Esophagus squamous epithelium (tissue), 5 donors: ENCODE measurements at regions not wholly inside any gene's neighbourhood (a gene's known extent, or its start where the extent isn't known, plus 50 kb on each side); places are given as distances from the start of the nearest gene placed in this dataset.
A peak's percentile ranks its signal among the peaks of the same experiment; 100 is the strongest.

Experiments used
- DNase-seq: peaks from one replicate; lab custom pipeline; 2025; lab: John Stamatoyannopoulos, UW
- H3K27ac ChIP-seq, 4 donors: fragments of 200-600 bp; sonication (generic); one replicate each; pipeline ENCODE4 v1.5.1; 2016 to 2019; ENCODE audit warnings: mild to moderate bottlenecking in 1 of 4
- H3K27me3 ChIP-seq, 4 donors: fragments of 200-600 bp; sonication (generic); 1 replicate in 3 of 4; 2 replicates in 1 of 4; pipeline versions ENCODE4 v1.5.1 to v1.6.0; 2017 to 2021; ENCODE audit warnings: antibody characterized with exemption in 1 of 4
- H3K36me3 ChIP-seq, 3 donors: fragments of 200-600 bp; sonication (generic); one replicate each; pipeline ENCODE4 v1.5.1; 2016 to 2019
- H3K4me1 ChIP-seq, 3 donors: fragments of 200-600 bp; sonication (generic); one replicate each; pipeline ENCODE4 v1.5.1; 2017 to 2019
- H3K4me3 ChIP-seq, 4 donors: fragments of 200-600 bp; sonication (generic); 1 replicate in 3 of 4; 2 replicates in 1 of 4; pipeline ENCODE4 v1.5.1; 2016 to 2019; ENCODE audit warnings: mild to moderate bottlenecking in 2 of 4, moderate library complexity in 1 of 4
- H3K9me3 ChIP-seq, 3 donors: fragments of 200-600 bp; sonication (generic); one replicate each; pipeline ENCODE4 v1.5.1; 2016 to 2019
- CTCF ChIP-seq, 6 experiments: fragments of 450-650 bp in 4 of 6; fragments of 200-600 bp in 2 of 6; sonication (generic) in 2 of 6; IDR thresholded peaks; one replicate each; pipeline ENCODE4 v1.5.1; 2016 to 2019; ENCODE audit warnings: antibody characterized with exemption in 6 of 6, mild to moderate bottlenecking in 4 of 6, moderate library complexity in 4 of 6
- POLR2A ChIP-seq, 4 donors: fragments of 450-650 bp; IDR thresholded peaks; one replicate each; pipeline ENCODE4 v1.6.1; 2017; ENCODE audit warnings: antibody characterized with exemption in 4 of 4, mild to moderate bottlenecking in 4 of 4, moderate library complexity in 3 of 4
- WGBS, 2 donors: methylation state at CpG; one replicate each; pipeline ENCODE4 v1.1.5; 2018; 5-methylcytosine and 5-hydroxymethylcytosine counted together
- intact Hi-C: fragments of 100-400 bp; cut with DNase I; formaldehyde crosslinking; loops from one replicate; pipeline ENCODE4 v1.15.0; 2022
- donor health status: DM: yes; HTN: yes; CAD: no.

GRCh38 chr12:84542289-84542688, 370.3 kb downstream of the SLC6A15 start:
- TF ChIP-seq POLR2A (IDR thresholded peaks at IDR 0.05), result no peak
- TF ChIP-seq CTCF (IDR thresholded peaks at IDR 0.05), result no peak
- no peak overlapping the region for H3K4me3 ChIP-seq
- DNase-seq, result no peak
- no peaks in the 10 kb centered on the region for H3K9me3 ChIP-seq
- no peaks in the 10 kb centered on the region for H3K36me3 ChIP-seq
- no peak overlapping the region for H3K27ac ChIP-seq
- no peaks in the 10 kb centered on the region for H3K27me3 ChIP-seq
- H3K4me1 ChIP-seq, result no peaks in the 10 kb centered on the region
- intact Hi-C loops, result no loop called here

DNA sequence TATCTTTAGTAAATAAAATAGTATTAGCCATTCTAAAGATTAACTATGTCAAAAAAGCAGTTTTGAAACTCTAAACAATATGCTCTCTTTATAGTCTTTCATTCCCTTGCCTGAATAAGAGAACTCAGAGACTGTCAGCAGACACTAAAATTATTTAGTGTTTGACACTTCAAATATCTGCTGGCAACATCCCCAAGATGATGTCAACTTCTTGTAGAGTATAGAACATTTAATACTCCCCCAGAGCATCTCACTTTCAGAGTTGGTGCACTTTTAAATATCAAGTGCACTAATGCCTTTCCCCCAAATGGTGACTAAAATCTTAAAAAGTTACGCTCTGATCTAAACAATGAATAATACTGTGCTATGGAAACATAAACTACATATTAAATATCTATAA, 374.9 kb downstream of the SLC6A15 start:
- no peaks in the 10 kb centered on the region for H3K9me3 ChIP-seq
- intact Hi-C loops, result no loop called here

GRCh38 chr12:84512751-84513150, 399.8 kb downstream of the SLC6A15 start:
- intact Hi-C loops, result no loop called here
- no peaks in the 10 kb centered on the region for H3K36me3 ChIP-seq
- TF ChIP-seq POLR2A (IDR thresholded peaks at IDR 0.05) (no peak), CTCF (IDR thresholded peaks at IDR 0.05) (no peak)
- WGBS, 2 donors, result 50 to 68% methylated on average over 2 of the region's 2 CpGs
- H3K27ac ChIP-seq, result no peak overlapping the region
- H3K9me3 ChIP-seq, result no peaks in the 10 kb centered on the region
- no peak for DNase-seq
- peaks cover 4 to 20% (median 11%) of the 10 kb centered on the region in 3 donors for H3K4me1 ChIP-seq
- H3K27me3 ChIP-seq, result no peaks in the 10 kb centered on the region
- no peak overlapping the region for H3K4me3 ChIP-seq

More for the DNA sequence above, 374.9 kb downstream of the SLC6A15 start:
- no peak for TF ChIP-seq POLR2A (IDR thresholded peaks at IDR 0.05)
- TF ChIP-seq CTCF (IDR thresholded peaks at IDR 0.05), result no peak
- DNase-seq, result no peak
- Histone ChIP-seq H3K4me1 (no peaks in the 10 kb centered on the region), H3K27ac (no peak overlapping the region), H3K27me3 (no peaks in the 10 kb centered on the region), H3K36me3 (no peaks in the 10 kb centered on the region), H3K4me3 (no peak overlapping the region)
- WGBS, 2 donors, result 82 to 83% methylated on average over 1 of the region's 1 CpG

- no peaks in the 10 kb centered on the region for H3K27me3 ChIP-seq
- 16% methylated on average over 2 of the region's 2 CpGs for WGBS, 2 donors
- DNase-seq, result no peak
- TF ChIP-seq POLR2A (IDR thresholded peaks at IDR 0.05) (no peak), CTCF (IDR thresholded peaks at IDR 0.05) (no peak)
- peak overlapping the region; percentile 31 to 68 (median 56) for H3K27ac ChIP-seq
- no peaks in the 10 kb centered on the region for H3K9me3 ChIP-seq
- intact Hi-C loops, result no loop called here
- no peaks in the 10 kb centered on the region for H3K36me3 ChIP-seq
- H3K4me1 ChIP-seq, result peaks cover 4 to 26% (median 13%) of the 10 kb centered on the region in 3 donors
- no peak overlapping the region for H3K4me3 ChIP-seq
These were observed 403.7 kb downstream of the SLC6A15 start for GRCh38 chr12:84508851-84509260.

DNA sequence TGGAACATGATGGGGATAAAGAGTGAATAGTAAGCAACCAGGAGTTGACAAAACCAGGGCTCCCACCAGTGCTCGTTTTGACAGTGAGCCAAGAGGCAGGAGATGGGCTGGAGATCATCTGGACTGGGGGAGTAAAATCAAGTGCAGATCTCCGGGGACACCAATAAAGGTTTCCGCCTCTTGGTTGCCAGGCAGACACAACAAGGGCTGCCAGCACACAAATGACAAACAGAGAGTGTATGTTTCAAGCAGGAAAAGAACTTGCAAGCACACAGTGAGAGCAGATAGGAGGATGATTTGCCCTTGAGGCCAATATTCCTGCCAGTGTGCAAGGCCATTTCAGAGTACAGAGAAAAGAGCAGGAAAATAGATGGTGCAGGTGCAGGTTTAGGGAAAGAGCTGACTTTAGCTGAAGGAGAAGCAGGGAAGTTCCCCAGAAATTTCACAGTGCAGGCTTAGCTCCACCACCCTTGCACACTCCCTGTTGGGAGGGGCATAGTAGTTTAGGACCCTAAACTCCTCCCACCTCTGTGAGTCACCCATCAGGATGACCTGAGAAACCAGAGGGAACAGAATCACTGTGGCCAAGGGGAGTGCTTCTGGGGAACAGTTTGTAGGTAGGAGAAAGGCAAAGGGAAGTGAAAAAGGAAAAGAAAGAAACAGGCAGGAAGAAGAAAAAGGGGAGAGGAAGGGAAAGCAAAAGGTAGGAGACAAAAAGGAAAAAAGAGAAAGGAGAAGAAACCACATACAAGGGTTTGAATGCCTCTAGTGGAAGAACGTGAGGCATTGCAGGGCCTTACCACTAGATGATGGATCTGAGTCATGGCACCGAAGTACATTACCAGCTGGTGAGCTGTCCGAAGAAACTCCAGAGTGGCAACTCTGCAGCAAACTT, 404.4 kb downstream of the SLC6A15 start:
- no peak for DNase-seq
- Histone ChIP-seq H3K27me3 (no peaks in the 10 kb centered on the region), H3K27ac (peak overlapping the region; percentile 31 to 68 (median 56)), H3K4me1 (peaks cover 4 to 28% (median 13%) of the 10 kb centered on the region in 3 donors), H3K4me3 (no peak overlapping the region), H3K9me3 (no peaks in the 10 kb centered on the region), H3K36me3 (no peaks in the 10 kb centered on the region)
- 35 to 46% methylated on average over 6 of the region's 6 CpGs for WGBS, 2 donors
- intact Hi-C loops, result no loop called here
- peak in 4 of 6 experiments; percentile 18 to 63 (median 40) for TF ChIP-seq CTCF (IDR thresholded peaks at IDR 0.05)
- TF ChIP-seq POLR2A (IDR thresholded peaks at IDR 0.05), result no peak
